GM19328 (cell line): ENCODE measurements at regions not wholly inside any gene's neighbourhood (a gene's known extent, or its start where the extent isn't known, plus 50 kb on each side); places are given as distances from the start of the nearest gene placed in this dataset.
"Not testable (repeated sequence)": the region's sequence is repeated elsewhere in the genome, so short reads cannot be mapped to it uniquely, and the experiment has no call there.

Source experiments
- ATAC-seq: cut with Tn5 transposase; IDR thresholded peaks from one replicate; pipeline ENCODE4 v1.9.1; 2021; ENCODE audit warnings: mild to moderate bottlenecking, moderate library complexity; ENCODE audit not compliant: unreplicated experiment

GRCh38 chr12:47610686-47611252 lies 95.1 kb downstream of the RPAP3 start:
- no peak for ATAC-seq

GRCh38 chr12:47609806-47610205 lies 96.0 kb downstream of the RPAP3 start:
- no peak for ATAC-seq

- not testable (repeated sequence) for ATAC-seq
Observed at GRCh38 chr12:47608671-47609070, 97.2 kb downstream of the RPAP3 start.

GRCh38 chr12:47604221-47604873 lies 101.5 kb downstream of the RPAP3 start:
- no peak for ATAC-seq

GRCh38 chr12:47602949-47603558 lies 102.8 kb downstream of the RPAP3 start:
- ATAC-seq: no peak

- ATAC-seq: no peak
Observed at GRCh38 chr12:47602325-47602724, 103.5 kb downstream of the RPAP3 start.

GRCh38 chr12:47601071-47601470 lies 104.8 kb downstream of the RPAP3 start:
- no peak for ATAC-seq

- no peak for ATAC-seq
Observed at GRCh38 chr12:47591795-47592194, 114.0 kb downstream of the RPAP3 start.

- no peak for ATAC-seq
Observed at GRCh38 chr12:47591361-47591791, 114.5 kb downstream of the RPAP3 start.

- no peak for ATAC-seq
Observed at GRCh38 chr12:47590771-47591360, 115.0 kb downstream of the RPAP3 start.

GRCh38 chr12:47586952-47587669 lies 118.7 kb downstream of the RPAP3 start:
- no peak for ATAC-seq

- ATAC-seq: no peak
Observed at GRCh38 chr12:47585507-47585906, 120.3 kb downstream of the RPAP3 start.

GRCh38 chr12:47578836-47579235 lies 127.0 kb downstream of the RPAP3 start:
- ATAC-seq: no peak

- ATAC-seq: no peak
Observed at GRCh38 chr12:47577206-47577989, 128.4 kb downstream of the RPAP3 start.

GRCh38 chr12:47576289-47576945 lies 129.4 kb downstream of the RPAP3 start:
- no peak for ATAC-seq

- ATAC-seq: no peak
Observed at GRCh38 chr12:47574252-47575021, 131.4 kb downstream of the RPAP3 start.

- ATAC-seq: no peak
Observed at GRCh38 chr12:47573146-47573659, 132.6 kb downstream of the RPAP3 start.

GRCh38 chr12:47570151-47570550 lies 135.7 kb downstream of the RPAP3 start:
- ATAC-seq: no peak

GRCh38 chr12:47562201-47562600 lies 143.6 kb downstream of the RPAP3 start:
- no peak for ATAC-seq
